ENCODE measurements at regions not wholly inside any gene's neighbourhood (a gene's known extent, or its start where the extent isn't known, plus 50 kb on each side); places are given as distances from the start of the nearest gene placed in this dataset.

DNA sequence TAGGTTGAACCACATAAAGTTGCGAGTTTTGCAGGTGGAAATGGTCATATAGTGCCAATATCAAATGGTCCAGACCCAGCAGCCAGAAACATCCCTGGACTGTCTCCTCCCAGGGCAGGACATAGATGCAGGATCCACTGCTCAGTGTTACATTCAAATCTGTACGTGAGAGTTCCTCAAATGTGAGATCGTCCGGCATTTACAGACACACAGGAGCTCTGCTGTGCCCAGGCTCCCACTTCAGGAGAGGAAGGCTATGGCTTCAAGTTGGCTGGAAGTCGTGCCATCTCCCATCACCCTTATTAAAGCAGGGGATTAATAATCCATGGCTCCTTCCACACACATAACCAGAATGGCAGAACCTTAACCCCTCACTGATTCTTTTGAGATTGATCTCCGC is 688.2 kb upstream of the HS6ST1 start:
- TF ChIP-seq, protein P1, sequence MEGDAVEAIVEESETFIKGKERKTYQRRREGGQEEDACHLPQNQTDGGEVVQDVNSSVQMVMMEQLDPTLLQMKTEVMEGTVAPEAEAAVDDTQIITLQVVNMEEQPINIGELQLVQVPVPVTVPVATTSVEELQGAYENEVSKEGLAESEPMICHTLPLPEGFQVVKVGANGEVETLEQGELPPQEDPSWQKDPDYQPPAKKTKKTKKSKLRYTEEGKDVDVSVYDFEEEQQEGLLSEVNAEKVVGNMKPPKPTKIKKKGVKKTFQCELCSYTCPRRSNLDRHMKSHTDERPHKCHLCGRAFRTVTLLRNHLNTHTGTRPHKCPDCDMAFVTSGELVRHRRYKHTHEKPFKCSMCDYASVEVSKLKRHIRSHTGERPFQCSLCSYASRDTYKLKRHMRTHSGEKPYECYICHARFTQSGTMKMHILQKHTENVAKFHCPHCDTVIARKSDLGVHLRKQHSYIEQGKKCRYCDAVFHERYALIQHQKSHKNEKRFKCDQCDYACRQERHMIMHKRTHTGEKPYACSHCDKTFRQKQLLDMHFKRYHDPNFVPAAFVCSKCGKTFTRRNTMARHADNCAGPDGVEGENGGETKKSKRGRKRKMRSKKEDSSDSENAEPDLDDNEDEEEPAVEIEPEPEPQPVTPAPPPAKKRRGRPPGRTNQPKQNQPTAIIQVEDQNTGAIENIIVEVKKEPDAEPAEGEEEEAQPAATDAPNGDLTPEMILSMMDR (conservative IDR thresholded peaks at IDR 0.05 in 1 of 2, IDR thresholded peaks at IDR 0.05 in 1 of 2; ENCODE audit: low read depth in 1 of 2, low read length in 2 of 2): no peak
- TF ChIP-seq EZH2 (IDR thresholded peaks at IDR 0.05; ENCODE audit: low read length, missing control alignments): no peak
